MM.1S (cell line): ENCODE measurements at regions not wholly inside any gene's neighbourhood (a gene's known extent, or its start where the extent isn't known, plus 50 kb on each side); places are given as distances from the start of the nearest gene placed in this dataset.

Experiments used
- EZH2 ChIP-seq: fragments of 300-600 bp; sonication (generic); optimal IDR thresholded peaks from 2 replicates; pipeline ENCODE3; 2017; ENCODE audit warnings: low read depth, mild to moderate bottlenecking, antibody characterized with exemption, low read length, mixed read lengths
- TF ChIP-seq, protein P1 (sequence below): fragments of 300-600 bp; sonication (generic); IDR thresholded peaks from 2 replicates; pipeline ENCODE4 v1.5.1; 2016; ENCODE audit warnings: antibody characterized with exemption, low read length, mixed read lengths

DNA sequence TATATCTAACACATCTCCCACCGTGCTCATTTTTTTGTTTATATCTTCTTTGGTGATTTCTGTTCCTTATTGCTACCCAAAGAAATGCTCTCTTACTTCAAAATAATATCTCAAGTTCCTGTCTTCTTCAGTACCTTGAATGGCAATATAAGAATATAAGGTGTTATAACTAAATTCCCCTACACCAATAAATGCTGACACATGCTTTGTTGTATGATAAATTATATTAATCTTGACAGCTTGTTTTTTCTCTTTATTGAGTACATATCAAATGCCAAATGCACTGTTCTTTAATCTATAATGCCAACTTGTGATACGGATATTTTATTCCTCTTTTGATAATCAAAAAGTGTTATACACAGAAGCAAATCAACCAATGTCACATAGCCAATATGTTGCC lies 540.3 kb downstream of the PYDC2 start:
- TF ChIP-seq, protein P1, sequence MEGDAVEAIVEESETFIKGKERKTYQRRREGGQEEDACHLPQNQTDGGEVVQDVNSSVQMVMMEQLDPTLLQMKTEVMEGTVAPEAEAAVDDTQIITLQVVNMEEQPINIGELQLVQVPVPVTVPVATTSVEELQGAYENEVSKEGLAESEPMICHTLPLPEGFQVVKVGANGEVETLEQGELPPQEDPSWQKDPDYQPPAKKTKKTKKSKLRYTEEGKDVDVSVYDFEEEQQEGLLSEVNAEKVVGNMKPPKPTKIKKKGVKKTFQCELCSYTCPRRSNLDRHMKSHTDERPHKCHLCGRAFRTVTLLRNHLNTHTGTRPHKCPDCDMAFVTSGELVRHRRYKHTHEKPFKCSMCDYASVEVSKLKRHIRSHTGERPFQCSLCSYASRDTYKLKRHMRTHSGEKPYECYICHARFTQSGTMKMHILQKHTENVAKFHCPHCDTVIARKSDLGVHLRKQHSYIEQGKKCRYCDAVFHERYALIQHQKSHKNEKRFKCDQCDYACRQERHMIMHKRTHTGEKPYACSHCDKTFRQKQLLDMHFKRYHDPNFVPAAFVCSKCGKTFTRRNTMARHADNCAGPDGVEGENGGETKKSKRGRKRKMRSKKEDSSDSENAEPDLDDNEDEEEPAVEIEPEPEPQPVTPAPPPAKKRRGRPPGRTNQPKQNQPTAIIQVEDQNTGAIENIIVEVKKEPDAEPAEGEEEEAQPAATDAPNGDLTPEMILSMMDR: no peak
- TF ChIP-seq EZH2: no peak
